Natural killer cell (primary cell): ENCODE measurements at regions not wholly inside any gene's neighbourhood (a gene's known extent, or its start where the extent isn't known, plus 50 kb on each side); places are given as distances from the start of the nearest gene placed in this dataset.

Experiments
- ATAC-seq, 3 donors: fragments of 150-1000 bp in 2 of 3; fragments of 200-7000 bp in 1 of 3; cut with Tn5 transposase; 1 replicate in 1 of 3; 2 replicates in 2 of 3; pipeline ENCODE4 v1.10.0; 2021; ENCODE audit warnings: mild to moderate bottlenecking in 2 of 3, moderate library complexity in 2 of 3
- DNase-seq, 2 donors: peaks; one replicate each; pipeline versions ENCODE4 v3.0.0 to v3.0.0-alpha.2; 2013 to 2021; ENCODE audit warnings: mixed read lengths in 1 of 2
- H3K27ac ChIP-seq: one replicate; pipeline ENCODE4 v1.5.1; 2013; ENCODE audit warnings: mild to moderate bottlenecking, low read length
- H3K27me3 ChIP-seq: one replicate; pipeline ENCODE4 v1.6.1; 2013; ENCODE audit warnings: low read length; ENCODE audit not compliant: control insufficient read depth, insufficient read depth
- H3K36me3 ChIP-seq: one replicate; pipeline ENCODE4 v1.6.1; 2013; ENCODE audit warnings: low read length; ENCODE audit not compliant: control insufficient read depth, insufficient read depth
- H3K4me1 ChIP-seq: one replicate; pipeline ENCODE4 v1.6.1; 2013; ENCODE audit warnings: low read length; ENCODE audit not compliant: control insufficient read depth, insufficient read depth
- H3K4me3 ChIP-seq: one replicate; pipeline ENCODE4 v1.5.1; 2013; ENCODE audit warnings: low read length
- H3K9me3 ChIP-seq: one replicate; pipeline ENCODE4 v1.6.1; 2013; ENCODE audit warnings: low read length; ENCODE audit not compliant: control insufficient read depth, insufficient read depth
- H3K27ac Mint-ChIP-seq, 2 donors: one replicate each; pipeline ENCODE4 v1.8.0; 2022; ENCODE audit warnings: mild to moderate bottlenecking in 2 of 2, mixed read lengths in 2 of 2, moderate library complexity in 1 of 2
- H3K27me3 Mint-ChIP-seq, 2 donors: one replicate each; pipeline ENCODE4 v1.8.0; 2022; ENCODE audit warnings: low read depth in 2 of 2, mixed read lengths in 2 of 2
- H3K36me3 Mint-ChIP-seq: one replicate; pipeline ENCODE4 v1.8.0; 2022; ENCODE audit warnings: mixed read lengths
- H3K4me1 Mint-ChIP-seq, 2 donors: one replicate each; pipeline ENCODE4 v1.8.0; 2022; ENCODE audit warnings: mixed read lengths in 2 of 2
- H3K4me3 Mint-ChIP-seq: one replicate; pipeline ENCODE4 v1.8.0; 2022; ENCODE audit warnings: mild to moderate bottlenecking, moderate library complexity, mixed read lengths
- H3K9me3 Mint-ChIP-seq, 2 donors: one replicate each; pipeline ENCODE4 v1.8.0; 2022; ENCODE audit warnings: mixed read lengths in 2 of 2
- CTCF ChIP-seq: fragments of 200-600 bp; IDR thresholded peaks from one replicate; pipeline ENCODE4 v1.8.0; 2022; ENCODE audit warnings: antibody characterized with exemption
- WGBS: methylation state at CpG from one replicate; pipeline ENCODE4 v1.1.7; 2013; ENCODE audit warnings: missing lambda C conversion rate; ENCODE audit not compliant: insufficient coverage; 5-methylcytosine and 5-hydroxymethylcytosine counted together
- intact Hi-C: fragments of 100-400 bp; cut with micrococcal nuclease; formaldehyde crosslinking; loops from one replicate; pipeline ENCODE4 v1.14.2; 2022

GRCh38 chr1:206419250-206419649, 51.0 kb upstream of the IKBKE start:
- TF ChIP-seq CTCF: no peak
- Mint-ChIP-seq H3K27ac (no peak overlapping the region), H3K4me3 (no peak overlapping the region), H3K4me1 (no peaks in the 10 kb centered on the region), H3K9me3 (no peaks in the 10 kb centered on the region), H3K36me3 (peaks cover 6% of the 10 kb centered on the region), H3K27me3 (no peaks in the 10 kb centered on the region)
- Histone ChIP-seq H3K36me3 (peaks cover 16% of the 10 kb centered on the region), H3K4me3 (no peak overlapping the region), H3K27ac (no peak overlapping the region), H3K4me1 (no peaks in the 10 kb centered on the region), H3K27me3 (no peaks in the 10 kb centered on the region), H3K9me3 (no peaks in the 10 kb centered on the region)
- WGBS: 100% methylated on average over 2 of the region's 2 CpGs
- ATAC-seq (no peak), DNase-seq (no peak)
- intact Hi-C loops: no loop called here

GRCh38 chr1:206419783-206420182, 50.5 kb upstream of the IKBKE start:
- H3K27me3 Mint-ChIP-seq: no peaks in the 10 kb centered on the region
- no peak for ATAC-seq
- H3K4me1 Mint-ChIP-seq: no peaks in the 10 kb centered on the region
- no peaks in the 10 kb centered on the region for H3K9me3 ChIP-seq
- intact Hi-C loops: no loop called here
- no peak overlapping the region for H3K4me3 Mint-ChIP-seq
- H3K9me3 Mint-ChIP-seq: no peaks in the 10 kb centered on the region
- H3K27me3 ChIP-seq: no peaks in the 10 kb centered on the region
- no peak overlapping the region for H3K27ac Mint-ChIP-seq
- no peaks in the 10 kb centered on the region for H3K4me1 ChIP-seq
- H3K27ac ChIP-seq: no peak overlapping the region
- WGBS: 100% methylated on average over 1 of the region's 2 CpGs
- peaks cover 6% of the 10 kb centered on the region for H3K36me3 Mint-ChIP-seq
- no peak overlapping the region for H3K4me3 ChIP-seq
- H3K36me3 ChIP-seq: peaks cover 16% of the 10 kb centered on the region
- no peak for TF ChIP-seq CTCF
- no peak for DNase-seq

GRCh38 chr1:206420471-206420870, 49.8 kb upstream of the IKBKE start:
- Mint-ChIP-seq H3K9me3 (no peaks in the 10 kb centered on the region), H3K27me3 (no peaks in the 10 kb centered on the region), H3K4me3 (no peak overlapping the region), H3K27ac (no peak overlapping the region), H3K36me3 (peaks cover 6% of the 10 kb centered on the region), H3K4me1 (no peaks in the 10 kb centered on the region)
- Histone ChIP-seq H3K4me3 (no peak overlapping the region), H3K27ac (no peak overlapping the region), H3K9me3 (no peaks in the 10 kb centered on the region), H3K27me3 (no peaks in the 10 kb centered on the region), H3K36me3 (peaks cover 16% of the 10 kb centered on the region), H3K4me1 (no peaks in the 10 kb centered on the region)
- intact Hi-C loops: no loop called here
- ATAC-seq: no peak
- no peak for DNase-seq
- 73% methylated on average over 4 of the region's 4 CpGs for WGBS
- TF ChIP-seq CTCF: no peak
